Thyroid gland (tissue), 4 donors: ENCODE measurements at regions not wholly inside any gene's neighbourhood (a gene's known extent, or its start where the extent isn't known, plus 50 kb on each side); places are given as distances from the start of the nearest gene placed in this dataset.

Experiments used
- POLR2A ChIP-seq, 2 donors: fragments of 450-650 bp; IDR thresholded peaks; one replicate each; pipeline ENCODE4 v1.6.1; 2017; ENCODE audit warnings: antibody characterized with exemption in 2 of 2, mild to moderate bottlenecking in 2 of 2, moderate library complexity in 1 of 2
- TF ChIP-seq, protein P1 (sequence below), 6 experiments: fragments of 200-600 bp in 3 of 6; fragments of 450-650 bp in 3 of 6; sonication (generic) in 3 of 6; IDR thresholded peaks; one replicate each; pipeline ENCODE4 v1.5.1; 2016 to 2019; ENCODE audit warnings: antibody characterized with exemption in 6 of 6, mild to moderate bottlenecking in 2 of 6, inconsistent platforms in 1 of 6, moderate library complexity in 1 of 6

GRCh38 chr16:73298562-73298961 lies 250.6 kb upstream of the ZFHX3 start:
- TF ChIP-seq, protein P1, sequence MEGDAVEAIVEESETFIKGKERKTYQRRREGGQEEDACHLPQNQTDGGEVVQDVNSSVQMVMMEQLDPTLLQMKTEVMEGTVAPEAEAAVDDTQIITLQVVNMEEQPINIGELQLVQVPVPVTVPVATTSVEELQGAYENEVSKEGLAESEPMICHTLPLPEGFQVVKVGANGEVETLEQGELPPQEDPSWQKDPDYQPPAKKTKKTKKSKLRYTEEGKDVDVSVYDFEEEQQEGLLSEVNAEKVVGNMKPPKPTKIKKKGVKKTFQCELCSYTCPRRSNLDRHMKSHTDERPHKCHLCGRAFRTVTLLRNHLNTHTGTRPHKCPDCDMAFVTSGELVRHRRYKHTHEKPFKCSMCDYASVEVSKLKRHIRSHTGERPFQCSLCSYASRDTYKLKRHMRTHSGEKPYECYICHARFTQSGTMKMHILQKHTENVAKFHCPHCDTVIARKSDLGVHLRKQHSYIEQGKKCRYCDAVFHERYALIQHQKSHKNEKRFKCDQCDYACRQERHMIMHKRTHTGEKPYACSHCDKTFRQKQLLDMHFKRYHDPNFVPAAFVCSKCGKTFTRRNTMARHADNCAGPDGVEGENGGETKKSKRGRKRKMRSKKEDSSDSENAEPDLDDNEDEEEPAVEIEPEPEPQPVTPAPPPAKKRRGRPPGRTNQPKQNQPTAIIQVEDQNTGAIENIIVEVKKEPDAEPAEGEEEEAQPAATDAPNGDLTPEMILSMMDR (IDR thresholded peaks at IDR 0.05): no peak
- TF ChIP-seq POLR2A (IDR thresholded peaks at IDR 0.05): no peak
